HG03045 (cell line): ENCODE measurements at regions not wholly inside any gene's neighbourhood (a gene's known extent, or its start where the extent isn't known, plus 50 kb on each side); places are given as distances from the start of the nearest gene placed in this dataset.
A peak's percentile ranks its signal among the peaks of the same experiment; 100 is the strongest.

Experiments used
- ATAC-seq: cut with Tn5 transposase; IDR thresholded peaks from one replicate; pipeline ENCODE4 v1.9.1; 2021; ENCODE audit warnings: mild to moderate bottlenecking, moderate library complexity; ENCODE audit not compliant: unreplicated experiment

DNA sequence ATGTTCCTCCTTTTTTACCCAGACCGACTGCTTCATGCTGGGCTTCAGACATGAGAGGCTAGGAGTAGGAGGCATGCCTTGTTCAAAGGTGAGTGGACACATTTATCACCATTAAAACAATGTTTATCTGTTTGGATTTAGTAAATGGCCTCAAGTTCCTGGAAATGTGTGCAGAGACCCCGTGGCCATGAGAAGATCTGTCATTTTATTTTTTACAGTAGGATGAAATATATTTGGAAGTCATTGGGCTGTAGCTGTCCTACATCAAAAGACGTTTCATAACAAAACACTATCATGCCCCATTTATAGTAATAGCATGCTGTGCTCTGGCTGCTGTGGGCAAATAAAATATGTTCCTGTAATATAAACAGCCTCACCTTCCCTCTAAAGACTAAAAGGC lies 403.9 kb upstream of the TNP1 start:
- no peak for ATAC-seq

DNA sequence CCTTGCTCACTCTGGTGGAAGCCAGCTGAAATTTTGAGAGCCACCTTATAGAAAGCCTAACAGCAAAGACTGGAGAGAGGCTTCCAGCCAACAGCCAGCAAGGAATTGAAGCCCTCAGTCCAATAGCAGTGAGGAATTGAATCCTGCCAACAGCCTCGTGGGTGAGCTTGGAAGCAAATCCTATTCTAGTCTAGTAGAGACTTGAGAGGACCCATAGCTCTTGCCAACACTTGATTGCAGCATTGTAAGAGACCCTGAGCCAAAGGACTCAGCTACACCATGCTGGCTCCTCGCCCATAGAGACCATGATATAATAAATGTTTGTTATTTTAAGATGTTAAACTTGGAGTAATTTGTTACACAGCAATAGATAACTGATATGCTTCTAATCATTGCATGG lies 403.0 kb upstream of the TNP1 start:
- ATAC-seq = no peak

GRCh38 chr2:217261452-217261851 lies 401.6 kb upstream of the TNP1 start:
- no peak for ATAC-seq

GRCh38 chr2:217260441-217261115 lies 400.7 kb upstream of the TNP1 start:
- ATAC-seq = no peak

DNA sequence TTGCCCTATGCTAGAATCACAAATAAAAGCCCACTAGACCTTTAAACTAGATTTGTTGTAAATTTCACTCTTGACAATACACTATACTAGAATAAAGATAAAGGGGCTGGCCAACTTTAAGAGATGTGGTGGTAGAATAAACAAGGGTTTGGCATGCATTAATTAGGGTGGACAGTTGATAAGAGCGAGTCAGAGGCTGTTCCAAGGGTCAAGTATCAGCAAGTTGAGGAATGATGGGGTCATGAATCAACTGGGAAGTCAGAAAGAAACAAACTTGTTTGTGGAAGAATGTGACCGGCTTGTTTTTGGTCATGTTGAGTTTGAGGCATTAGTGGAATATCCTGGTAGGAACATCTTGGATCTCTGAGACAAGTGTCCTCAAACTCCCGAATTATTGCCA lies 398.3 kb upstream of the TNP1 start:
- no peak for ATAC-seq

GRCh38 chr2:217256251-217256650 lies 396.4 kb upstream of the TNP1 start:
- no peak for ATAC-seq

- no peak for ATAC-seq
Measured at GRCh38 chr2:217254111-217254510, 394.2 kb upstream of the TNP1 start.

- no peak for ATAC-seq
Measured at GRCh38 chr2:217252181-217252580, 392.3 kb upstream of the TNP1 start.

DNA sequence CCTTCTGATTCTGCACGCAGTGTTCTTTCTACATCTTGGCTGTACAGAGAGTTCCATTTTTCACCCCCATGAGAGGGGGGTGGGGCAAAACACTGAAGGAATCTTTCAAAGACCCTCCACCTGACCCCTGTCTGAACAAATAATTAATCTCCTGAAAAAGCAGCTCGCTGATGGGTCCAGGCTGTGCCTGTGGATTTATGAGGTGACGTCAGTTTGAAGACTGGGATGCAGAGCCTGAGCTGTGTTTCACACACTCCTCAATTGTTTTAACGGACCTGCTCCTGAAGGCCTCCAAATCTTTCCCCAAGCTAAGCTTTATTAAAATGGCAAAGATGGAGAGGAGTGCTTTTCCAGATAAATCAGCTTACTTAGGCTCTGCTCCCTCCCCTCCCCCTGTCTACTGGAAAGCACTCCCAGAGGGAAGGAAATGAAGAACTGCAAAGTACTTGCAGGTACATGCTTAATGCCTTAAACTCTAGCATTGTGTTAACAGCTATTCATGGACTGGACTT lies 390.2 kb upstream of the TNP1 start:
- no peak for ATAC-seq

DNA sequence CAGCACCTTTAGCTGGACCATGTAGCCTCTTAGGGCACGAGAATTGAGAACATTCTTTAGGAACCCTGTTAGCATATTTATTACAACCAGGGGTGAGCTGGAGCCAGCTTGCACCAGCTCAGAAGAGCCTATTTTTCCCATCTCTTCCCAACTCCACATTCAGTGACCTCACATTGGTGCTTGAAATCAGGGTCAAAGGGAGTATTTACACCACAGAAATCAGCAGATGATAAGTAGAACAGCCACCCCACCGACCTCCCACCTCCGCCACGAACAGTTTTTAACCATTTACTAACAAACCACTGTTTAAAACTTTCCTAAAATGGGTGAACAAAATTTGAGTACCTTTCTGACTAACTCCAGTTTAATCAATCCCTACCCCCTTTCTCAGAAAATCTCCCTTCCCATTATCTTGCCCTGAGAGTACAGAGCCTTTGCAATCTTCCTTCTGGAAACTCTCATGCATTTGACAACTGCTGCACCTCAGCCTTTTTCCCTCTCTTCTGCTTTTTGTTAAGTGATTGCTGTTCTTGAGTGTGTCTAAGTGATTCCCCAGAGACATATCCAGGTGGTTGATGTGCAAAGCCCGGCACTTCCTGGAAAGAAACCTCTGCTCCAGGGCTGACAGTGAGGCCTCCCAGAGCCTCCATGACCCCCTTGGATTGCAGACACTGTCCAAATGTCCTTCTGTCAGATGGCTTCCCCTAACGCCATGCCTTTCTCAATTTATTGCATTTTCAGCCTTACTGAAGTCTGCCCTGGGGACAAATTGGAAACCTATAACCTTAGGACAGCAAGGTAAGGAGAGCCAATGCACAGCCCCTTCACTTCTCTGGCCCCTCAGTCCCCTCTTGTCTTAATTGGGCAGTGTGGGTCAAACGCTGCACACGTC lies 389.5 kb upstream of the TNP1 start:
- ATAC-seq = no peak

GRCh38 chr2:217248312-217248935 lies 388.6 kb upstream of the TNP1 start:
- ATAC-seq = peak; percentile 84

- ATAC-seq = no peak
Measured at GRCh38 chr2:217247476-217247875, 387.6 kb upstream of the TNP1 start.

GRCh38 chr2:217246108-217246507 lies 386.2 kb upstream of the TNP1 start:
- ATAC-seq = no peak

DNA sequence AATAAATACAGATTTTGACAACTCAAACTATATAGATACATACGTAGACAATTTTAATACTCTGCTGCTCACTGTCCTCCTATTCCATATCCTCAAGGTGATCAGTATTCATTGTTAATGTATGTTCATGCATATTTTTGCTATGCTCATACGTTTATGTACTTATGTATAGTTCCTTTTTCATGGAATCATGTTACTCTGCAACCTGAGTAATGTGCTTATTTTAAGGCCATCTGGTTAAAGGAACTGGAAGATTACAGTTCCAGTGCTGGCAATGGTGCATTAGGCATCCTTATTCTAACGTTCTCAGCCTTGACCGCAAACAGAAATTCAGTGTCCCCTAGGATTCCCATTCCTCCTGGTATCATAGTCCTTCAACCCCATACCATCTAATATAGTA lies 385.0 kb upstream of the TNP1 start:
- ATAC-seq = no peak

GRCh38 chr2:217242947-217243346 lies 383.1 kb upstream of the TNP1 start:
- no peak for ATAC-seq

GRCh38 chr2:217231724-217232123 lies 371.9 kb upstream of the TNP1 start:
- no peak for ATAC-seq

GRCh38 chr2:217231212-217231611 lies 371.3 kb upstream of the TNP1 start:
- no peak for ATAC-seq

DNA sequence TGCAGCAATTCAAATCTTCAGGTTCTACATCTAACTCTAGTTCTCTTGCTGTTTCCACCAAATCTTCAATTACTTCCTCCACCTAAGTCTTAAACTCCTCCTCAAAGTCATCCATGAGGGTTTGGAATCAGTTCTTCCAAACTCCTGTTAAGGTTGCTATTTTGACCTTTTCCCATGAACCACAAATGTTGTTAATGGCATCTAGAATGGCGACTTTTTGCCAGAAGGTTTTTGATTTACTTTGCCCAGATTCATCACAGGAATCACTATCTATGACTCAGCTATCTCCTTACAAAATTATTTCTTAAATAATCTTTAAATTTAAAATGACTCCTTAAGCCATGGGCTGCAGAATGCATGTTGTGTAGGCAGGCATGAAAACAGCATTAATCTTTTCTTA lies 368.9 kb upstream of the TNP1 start:
- no peak for ATAC-seq

- ATAC-seq = no peak
Measured at GRCh38 chr2:217227794-217228193, 367.9 kb upstream of the TNP1 start.

DNA sequence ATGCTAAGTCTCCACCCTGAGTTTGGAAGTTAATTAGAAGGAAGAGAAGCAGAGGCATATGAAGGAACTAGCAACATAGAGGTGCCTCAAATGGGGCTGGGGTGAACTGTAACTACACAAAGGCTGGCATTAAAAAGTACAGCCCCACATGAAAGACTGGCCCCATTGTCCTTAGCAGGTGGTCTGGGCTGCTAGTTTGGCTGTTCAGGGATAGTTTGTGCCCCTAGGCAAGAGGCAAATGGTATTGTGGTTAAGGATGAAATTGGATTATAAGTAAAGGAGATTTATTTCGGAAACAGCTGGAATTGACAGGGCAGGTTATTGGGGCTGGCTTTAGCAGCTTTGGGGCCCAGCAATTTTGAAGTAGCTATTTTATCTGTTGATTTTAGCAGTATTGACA lies 365.7 kb upstream of the TNP1 start:
- no peak for ATAC-seq

- peak; percentile 81 for ATAC-seq
Measured at GRCh38 chr2:217223222-217223930, 363.5 kb upstream of the TNP1 start.
